ENCODE measurements at regions not wholly inside any gene's neighbourhood (a gene's known extent, or its start where the extent isn't known, plus 50 kb on each side); places are given as distances from the start of the nearest gene placed in this dataset.
A peak's percentile ranks its signal among the peaks of the same experiment; 100 is the strongest.
"Not testable (repeated sequence)": the region's sequence is repeated elsewhere in the genome, so short reads cannot be mapped to it uniquely, and the experiment has no call there.

DNA sequence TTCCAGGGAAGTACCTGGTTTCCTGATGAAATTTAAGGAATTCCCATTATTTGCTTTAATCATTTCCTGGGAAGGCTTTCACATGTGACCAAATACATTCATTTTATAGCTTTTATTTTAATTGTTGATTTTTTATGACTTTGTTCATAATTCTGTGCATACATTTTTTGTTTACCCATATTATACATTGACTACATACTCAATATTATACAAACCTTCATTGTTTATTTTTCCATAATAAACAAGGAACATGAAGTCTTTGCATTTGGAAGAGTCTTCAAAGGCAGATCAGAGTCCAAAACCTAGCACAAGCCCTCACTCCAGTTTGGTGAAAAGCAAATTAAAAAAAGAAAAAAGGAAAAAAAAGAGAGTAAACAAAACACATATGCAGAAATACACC, 218.3 kb upstream of the NRIP1 start:
- no peak for DNase-seq

DNA sequence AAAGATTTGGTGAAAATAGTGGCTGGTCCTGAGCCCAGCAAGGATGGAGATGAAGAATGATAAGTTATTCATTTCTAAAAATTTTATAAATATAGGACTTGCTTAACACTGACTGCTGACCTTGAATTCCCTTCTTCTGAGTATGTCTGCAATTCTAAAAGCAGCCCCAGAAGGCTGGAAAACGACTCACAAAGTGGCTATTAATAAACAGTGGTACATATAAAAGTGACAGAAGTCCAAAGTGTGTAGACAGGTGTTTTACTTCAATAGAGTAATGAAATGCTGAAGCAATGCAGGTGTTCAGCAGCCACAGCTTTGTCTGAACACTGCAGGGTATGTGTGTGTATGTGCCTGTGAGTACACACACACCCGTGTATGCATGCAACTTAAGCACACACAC, 219.0 kb upstream of the NRIP1 start:
- no peak for DNase-seq

DNA sequence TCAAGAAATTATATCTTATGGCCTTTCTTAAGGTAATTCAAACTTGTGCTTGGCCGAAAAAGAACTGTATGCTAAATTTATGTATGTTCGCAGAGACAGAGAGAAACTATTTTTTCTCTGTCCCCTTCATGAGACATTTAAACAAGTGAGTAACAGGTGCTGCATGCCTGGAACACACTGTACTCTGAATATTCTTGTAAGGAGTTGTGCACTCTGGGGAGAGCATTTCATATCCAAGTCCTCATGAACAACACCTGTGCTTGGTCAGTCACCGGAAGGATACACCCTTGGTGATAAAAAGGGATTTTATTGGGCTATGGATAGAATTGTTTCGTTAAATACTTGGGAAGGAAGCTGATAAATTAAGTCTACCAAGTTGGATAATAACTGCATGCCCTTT, 220.8 kb upstream of the NRIP1 start:
- DNase-seq, result no peak

DNA sequence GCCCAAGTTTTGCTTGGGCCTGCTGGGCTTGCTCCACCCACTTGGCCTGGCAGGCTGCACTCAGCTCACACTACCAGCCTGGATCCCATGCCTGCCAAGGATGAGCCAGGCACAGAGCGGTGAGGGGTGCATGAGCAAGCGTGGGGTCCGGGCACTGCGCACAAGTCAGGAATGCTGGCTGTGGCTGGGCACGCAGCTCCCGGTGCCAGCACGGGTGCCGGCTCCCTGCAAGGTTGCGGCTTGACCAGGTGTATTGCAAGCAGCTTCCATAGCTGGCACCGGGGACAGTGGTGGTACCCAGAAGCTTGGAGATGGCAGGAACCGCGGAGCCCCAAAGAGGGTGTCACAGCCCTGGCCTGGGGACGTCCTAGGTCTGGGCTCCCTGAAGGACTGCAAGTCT, 224.4 kb upstream of the NRIP1 start:
- DNase-seq, result no peak

DNA sequence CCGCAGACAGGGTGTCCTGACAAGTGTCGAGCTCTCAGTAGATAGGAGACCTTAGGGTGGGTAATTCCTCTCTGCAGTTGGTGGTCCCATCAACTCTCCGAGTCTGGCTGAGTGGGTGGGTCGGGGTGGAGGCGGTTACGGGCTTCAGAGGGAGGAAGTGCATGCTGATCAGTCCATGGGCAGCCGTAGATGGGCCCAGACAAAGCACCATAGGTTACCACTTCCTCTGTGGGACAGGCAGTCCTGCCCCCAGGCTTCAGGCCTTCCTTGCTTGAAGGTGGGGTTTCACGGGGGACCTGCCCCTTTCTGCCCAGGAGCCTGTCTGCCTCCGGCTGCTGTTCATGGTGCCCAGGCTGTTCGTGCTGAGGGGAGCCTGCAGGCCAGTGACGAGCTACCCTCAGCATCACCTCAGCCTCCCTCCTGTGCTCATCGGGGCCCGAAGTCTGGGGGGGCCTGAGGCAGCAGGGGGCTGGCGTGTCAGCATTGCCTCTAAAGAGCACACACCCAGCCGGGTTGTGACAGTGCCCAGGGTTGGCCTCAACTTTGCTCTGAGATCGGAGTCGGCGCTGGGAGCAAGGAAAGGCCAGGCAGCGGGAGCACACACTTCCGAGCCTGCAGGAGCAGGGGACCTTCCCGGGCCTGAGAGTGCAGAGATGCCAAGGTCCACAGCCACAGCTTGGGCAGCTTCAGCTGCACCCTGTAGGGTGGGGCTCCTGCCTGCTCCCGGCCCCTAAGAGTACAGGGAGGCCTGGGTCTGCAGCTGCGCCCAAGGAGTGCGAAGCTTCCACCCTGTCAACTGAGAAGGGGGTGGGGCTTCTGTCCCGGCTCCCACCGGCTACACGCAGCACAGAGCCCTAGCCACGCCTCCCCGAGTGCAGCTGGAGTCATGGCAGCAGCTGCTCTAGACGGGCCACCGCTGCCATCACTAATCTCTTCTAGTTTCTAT, 225.4 kb upstream of the NRIP1 start:
- peak; percentile 19 for DNase-seq

DNA sequence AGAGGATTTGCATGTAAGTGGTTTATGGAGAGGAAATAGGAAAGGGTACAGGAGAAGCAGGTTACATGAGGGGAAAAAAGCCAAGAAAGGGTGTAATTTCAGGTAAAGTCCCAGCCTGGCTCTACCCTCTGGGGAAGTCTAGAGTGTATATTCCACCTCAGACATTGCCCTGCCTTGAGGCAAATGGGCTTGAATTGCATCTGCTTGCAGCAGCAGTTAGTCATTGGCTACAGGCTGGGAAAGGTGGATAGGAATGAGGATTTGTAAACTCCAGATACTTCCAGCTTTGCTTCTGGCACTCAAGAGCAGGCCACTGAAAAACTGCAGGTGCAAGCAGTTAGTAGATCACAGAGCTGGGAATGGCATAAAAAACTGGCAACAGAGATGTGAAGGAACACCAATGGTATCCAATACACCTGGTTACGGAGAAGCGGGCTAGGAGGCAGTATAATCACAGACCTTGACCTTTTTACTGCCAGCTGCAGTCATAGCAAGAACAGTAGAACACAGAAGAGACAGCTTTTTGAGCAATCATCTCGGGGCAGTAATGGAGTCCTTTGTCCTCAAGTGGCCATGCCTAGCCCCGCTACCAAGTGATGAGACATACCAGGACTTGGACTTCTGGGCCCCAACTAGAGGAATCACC, 226.9 kb upstream of the NRIP1 start:
- no peak for DNase-seq

DNA sequence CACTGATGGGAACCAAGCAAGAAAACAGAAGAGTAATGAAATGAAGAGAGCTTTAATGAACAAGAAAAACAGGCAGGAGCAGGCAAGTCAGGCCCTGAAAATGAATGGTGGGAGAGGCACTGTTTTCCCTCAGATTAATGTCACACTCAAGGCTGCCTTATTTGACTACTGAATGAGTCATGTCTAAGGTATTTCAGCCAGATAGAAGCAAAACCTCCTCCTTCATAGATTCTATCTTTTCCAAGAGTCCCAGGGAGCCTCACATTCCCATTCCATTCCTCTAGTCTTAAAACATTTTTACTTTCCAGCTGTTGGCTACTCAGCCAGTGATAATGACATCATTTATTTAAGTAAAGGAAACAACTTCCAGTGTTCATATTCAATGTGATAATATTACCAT, 228.4 kb upstream of the NRIP1 start:
- DNase-seq, result no peak

DNA sequence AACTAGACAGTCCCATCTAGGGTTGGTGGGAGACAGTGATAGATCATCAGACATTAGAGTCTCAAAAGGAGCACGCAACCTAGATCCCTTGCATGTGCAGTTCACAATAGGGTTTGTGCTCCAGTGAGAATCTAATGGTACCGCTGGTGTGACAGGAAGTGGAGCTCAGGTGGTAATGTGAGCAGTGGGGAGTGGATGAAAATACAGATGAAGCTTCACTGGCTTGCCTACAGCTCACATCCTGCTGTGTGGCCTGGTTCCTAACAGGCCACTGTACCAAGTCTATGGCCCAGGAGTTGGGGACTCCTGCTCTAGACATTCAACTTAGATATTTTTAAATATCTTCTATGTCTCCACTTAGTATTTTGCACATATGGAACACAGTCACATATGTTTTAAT, 231.1 kb upstream of the NRIP1 start:
- no peak for DNase-seq

DNA sequence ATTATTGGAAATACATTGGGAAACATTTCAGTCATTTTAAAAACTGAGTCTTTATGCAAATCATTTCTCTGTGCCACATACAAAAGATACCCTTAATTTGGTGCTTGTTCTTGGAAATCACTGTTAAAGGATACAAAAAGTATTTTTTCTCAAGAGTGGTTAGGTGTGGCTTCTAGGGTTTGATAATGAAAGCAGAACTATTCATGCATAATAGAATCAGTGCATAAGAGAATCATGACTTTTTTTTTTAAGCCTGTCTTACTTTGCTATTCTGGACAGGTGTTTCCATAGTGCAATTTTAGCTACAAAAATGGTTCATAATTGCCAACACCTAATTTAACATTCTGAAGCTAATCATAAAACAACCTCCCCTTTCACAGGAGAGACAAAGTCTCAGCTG, 233.0 kb upstream of the NRIP1 start:
- DNase-seq, result no peak

DNA sequence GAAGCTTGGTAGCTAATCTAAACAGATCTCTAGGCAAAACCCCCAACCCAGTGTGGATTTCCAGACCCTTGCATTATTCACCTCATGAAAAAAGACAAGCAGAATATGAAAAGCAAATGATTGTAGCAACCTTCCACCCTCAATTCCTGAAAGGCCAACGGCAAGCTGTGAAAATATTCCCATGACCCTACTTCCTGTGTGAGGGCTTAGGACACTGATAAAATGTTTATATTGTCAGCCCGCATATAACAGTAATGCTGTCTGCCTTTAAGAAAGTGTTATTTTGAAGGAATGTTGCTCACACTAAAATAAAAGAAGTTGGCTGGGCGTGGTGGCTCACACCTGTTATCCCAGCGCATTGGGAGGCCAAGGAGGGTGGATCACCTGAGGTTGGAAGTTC, 233.5 kb upstream of the NRIP1 start:
- no peak for DNase-seq

DNA sequence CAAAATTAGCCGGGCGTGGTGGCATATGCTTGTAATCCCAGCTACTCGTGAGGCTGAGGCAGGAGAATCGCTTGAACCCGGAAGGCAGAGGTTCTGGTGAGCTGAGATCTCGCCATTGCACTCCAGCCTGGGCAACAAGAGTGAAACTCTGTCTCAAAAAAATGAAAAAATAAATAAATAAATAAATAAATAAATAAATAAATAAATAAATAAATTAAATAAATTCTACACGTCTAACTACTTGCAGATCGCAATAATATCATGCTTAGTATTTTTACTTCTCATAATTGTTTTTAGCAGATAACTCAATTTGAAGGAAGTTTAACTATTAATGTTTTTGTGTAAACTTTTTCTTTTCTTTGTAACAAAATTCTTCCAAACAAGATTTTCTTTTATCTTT, 234.0 kb upstream of the NRIP1 start:
- DNase-seq, result not testable (repeated sequence)

DNA sequence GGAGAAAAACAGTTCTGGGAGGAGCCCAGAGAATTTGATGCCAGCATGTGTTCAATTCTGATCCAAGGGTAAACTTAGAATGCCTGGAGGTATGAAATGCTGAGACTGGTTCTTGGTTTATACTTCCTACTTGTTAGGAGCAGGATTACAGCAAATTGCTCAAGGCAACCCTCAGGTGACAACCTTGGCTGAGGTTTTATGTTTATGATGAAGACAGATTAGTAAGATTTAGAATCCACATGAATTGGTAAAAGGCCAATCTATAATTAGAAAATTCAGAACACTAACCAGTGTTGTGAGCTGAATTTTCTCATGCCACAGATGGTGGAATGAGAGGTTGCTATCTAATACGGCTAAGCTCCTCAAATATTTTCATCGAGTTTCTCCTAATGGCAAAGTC, 235.3 kb upstream of the NRIP1 start:
- DNase-seq, result no peak

DNA sequence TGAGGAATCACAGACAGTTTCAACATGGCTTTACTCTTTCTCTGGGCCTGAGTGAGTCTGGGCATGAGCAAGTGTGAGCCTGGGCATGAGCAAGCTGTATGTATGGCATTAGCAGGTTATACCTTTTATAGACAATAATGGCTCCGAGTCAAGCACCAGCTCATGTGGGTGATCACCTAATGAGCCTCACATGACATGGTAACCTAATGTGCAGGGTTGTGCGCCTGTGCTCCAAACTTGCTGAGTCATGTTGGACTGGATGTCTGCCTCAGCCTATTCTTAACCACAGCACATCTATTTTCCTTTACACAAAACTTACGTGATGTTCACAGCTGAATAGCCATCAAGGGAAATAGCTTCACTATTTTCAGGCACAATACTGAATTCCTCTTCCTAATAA, 236.2 kb upstream of the NRIP1 start:
- no peak for DNase-seq

DNA sequence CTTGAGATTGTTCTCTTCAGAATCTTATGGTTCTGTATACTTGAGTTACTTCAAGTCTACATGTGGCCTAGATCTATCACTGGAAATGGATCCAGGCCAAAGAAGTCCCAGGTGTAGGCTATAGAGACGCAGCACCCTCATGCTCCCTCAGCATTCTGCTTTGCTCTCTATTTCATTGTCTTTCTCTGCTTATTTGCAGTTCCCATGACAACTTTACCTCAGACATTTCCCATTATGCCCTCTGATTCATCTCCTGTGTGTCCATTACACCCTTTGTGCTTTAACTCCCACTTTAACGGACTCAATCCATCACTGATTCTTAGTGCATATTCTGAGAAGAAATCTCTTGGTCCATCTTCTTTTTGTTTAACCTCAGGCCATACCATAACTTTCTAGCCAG, 236.9 kb upstream of the NRIP1 start:
- DNase-seq, result no peak

DNA sequence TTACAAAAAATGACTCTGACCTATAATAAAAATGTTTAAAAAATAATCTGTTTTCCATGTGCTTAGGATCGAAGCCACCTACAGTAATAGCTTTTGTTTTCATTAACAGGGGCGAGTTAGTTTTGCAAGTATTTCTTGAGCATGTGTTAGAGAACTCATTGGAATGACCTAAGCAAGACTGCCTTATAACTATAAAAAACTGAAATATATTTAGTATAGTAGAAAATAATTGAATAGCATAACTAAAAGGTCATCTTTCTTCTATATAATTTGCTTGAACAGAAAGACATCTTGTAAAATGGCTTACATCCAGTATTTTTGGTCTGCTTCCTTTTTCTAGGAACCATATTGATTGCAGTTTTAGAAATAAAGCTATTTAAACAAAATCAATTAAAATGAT, 241.5 kb upstream of the NRIP1 start:
- DNase-seq, result no peak

DNA sequence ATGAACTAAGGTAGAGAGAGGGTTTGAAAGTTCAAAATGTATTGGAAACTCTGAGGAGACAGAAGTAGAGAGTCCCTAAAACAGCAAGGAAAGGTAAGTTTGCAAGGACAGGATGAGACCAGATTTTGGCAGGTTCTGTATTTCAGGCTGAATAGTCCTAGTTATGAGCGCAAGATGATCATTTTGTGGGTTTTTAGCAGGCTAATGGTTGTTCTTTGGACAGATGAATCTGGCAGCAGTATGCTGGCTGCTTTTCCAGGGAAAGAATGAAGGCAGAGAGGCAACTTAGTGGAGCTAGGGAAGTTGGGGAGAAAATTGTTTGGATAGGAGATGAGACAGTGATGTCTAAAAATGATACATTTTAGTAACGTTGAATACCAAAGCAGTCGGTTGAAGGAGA, 243.5 kb upstream of the NRIP1 start:
- DNase-seq, result no peak

DNA sequence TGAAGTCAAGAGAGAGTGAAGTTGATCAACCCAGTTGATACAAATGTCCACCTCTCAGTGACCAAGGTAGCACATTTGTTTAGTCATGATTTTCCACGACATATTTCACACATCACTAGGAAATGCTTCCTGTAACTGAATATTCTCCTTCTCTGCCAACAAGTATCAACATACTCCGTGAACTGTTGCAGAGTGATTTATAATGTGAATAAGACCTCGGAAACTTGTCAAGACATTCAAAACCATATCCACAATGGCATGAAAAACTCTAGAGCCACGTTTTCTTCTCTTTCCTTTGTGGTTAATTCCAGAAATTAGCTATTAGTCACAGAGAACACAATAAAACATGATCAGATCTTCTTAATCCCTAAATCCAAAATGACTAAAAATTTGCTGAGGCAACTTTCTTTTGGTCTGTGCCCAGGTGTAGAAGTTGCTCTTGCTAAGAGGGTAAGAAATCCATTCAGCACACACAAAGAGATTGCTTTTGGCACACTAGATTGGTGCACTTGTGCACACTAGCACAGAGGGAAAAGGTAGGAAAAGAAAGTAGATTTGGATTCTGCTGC, 244.3 kb upstream of the NRIP1 start:
- DNase-seq, result no peak

DNA sequence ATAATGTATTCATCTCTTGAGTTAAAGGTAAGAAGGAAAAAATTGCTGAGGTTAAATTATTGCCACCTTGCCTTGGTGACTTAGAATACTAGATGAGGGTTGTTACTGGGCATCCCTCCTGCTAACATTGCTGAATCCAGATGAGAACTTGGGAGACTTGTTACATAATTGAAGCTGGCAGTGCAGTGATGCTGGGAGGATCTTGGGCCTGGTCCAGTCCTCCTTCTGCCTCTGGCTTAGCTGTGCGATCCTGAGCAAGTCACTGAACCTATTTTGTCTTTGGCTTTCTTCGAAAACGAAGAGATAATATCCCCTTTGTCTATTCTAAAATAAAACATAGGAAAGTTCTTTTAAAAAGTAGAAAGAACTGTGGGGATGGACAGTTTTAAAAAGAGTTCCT, 244.9 kb upstream of the NRIP1 start:
- DNase-seq, result no peak

DNA sequence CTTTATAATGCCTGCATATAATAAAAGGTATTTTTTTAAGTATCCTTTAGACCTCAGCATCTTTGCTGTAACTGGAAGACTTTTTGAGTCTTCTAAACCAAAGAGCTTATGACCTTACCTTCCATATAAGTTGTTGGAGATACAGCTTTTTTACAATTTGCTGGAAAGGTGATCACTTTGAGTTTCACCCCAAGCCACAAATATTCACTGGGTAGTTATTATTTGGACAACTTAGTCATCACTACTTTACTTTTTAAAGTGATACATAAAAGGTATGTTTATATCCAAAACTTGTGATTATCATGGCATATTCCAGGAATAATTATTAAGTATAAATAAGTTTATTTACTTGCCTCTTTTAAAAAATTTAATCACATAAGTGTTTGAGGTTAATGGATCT, 246.7 kb upstream of the NRIP1 start:
- DNase-seq, result no peak

DNA sequence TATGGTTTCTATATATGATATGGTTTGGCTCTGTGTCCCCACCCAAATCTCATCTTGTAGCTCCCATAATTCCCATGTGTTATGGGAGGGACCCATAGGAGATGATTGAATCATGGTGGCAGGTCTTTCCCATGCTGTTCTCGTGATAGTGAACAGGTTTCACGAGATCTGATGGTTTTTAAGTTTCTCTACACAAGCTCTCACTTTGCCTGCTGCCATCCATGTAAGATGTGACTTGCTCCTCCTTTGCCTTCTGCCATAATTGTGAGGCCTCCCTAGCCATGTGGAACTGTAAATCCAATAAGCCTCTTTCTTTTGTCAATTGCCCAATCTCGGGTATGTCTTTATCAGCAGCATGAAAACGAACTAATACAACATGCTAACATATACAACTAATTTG, 252.2 kb upstream of the NRIP1 start:
- not testable (repeated sequence) for DNase-seq

DNA sequence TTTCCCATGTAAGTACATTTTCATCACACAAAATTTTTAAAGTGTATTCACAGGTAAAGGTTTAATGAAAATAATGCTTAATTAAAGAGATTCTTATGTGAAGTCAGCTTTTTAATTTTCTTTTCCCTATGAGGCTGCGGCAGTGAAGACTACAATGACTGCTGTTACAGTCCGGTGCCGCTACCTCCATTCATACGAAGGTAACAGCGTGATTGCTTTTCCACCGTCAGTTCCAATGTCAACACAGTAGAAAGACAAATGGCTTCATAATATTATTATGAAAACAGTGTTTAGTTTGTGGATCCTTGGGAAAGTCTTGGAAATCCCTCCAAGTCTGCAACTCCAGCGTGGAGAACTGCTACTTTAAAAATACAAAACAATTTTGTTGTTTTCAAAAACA, 254.9 kb upstream of the NRIP1 start:
- DNase-seq, result no peak

DNA sequence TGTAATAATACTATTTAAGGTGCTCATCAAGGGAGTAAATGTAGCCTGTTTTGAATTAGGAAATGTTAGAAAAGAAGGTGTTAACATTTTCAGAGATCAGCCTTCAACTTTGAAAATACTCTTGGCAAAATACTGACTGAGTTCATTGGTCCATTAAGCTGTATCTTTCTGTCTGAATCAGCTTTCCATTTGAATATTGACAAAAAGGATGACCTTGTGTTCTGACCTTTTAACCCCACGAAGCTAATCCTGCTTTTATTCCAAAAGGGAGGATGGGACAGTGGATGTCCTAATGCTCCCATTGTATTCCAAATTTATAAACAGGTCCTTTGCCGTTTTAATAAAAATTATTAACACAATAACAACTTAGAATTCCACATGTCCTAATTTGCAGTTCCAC, 259.7 kb upstream of the NRIP1 start:
- DNase-seq, result no peak

DNA sequence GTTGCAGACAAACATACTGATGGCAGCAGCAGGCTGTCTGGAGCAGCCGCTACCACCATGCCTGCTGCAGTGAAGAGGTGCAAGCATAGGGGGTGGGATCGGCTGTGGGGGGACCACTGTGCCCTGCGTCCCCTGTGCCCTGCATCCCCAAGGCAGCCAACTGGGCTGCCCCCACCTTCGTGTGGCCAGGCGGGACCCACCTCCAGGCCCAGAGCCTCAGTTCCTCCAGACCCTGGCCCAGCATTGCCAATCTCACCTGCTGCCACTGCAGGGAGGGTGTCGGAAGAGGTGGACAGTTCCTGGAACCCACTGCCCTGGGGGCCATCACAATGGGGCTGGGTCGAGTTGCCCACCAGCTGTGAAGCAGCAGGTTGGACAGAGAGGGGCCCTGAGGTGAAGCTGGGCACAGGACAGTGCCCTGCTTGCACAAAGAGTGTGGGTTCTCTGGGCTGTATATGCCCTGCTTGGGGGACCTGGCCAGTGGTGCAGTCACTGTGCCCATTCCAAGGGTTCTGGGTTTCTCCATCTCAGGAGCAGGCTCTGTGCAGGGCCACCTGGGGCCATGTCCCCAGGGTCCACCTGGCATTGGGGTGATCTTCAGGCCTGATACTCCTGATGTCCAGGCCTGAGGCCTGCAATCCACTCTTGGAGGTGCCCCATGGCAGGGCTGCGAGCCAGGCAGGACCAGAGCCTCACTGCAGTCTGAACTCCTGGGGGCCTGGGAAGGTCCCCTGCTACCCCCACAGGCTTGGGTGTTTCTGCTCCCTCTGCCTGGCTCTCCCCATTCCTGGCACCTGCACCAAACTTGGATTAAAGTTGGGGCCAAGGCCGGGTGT, 261.4 kb upstream of the NRIP1 start:
- no peak for DNase-seq

Data from activated CD8-positive, alpha-beta memory T cell treated with anti-CD3 and anti-CD28 coated beads, Interleukin-2, amount 50 U/mL, for 4 hours (primary cell).